DOHH2 (cell line): ENCODE measurements at regions not wholly inside any gene's neighbourhood (a gene's known extent, or its start where the extent isn't known, plus 50 kb on each side); places are given as distances from the start of the nearest gene placed in this dataset.

Experiments
- H3F3A ChIP-seq: fragments of 200-600 bp; sonication (generic), shearing (Covaris generic); 2 replicates; pipeline ENCODE4 v1.6.0; 2016; ENCODE audit warnings: antibody characterized with exemption, mild to moderate bottlenecking; ENCODE audit not compliant: control insufficient read depth, insufficient read depth
- H3K27ac ChIP-seq: fragments of 200-600 bp; sonication (generic); 2 replicates; pipeline ENCODE4 v1.5.1; 2014; ENCODE audit warnings: low read depth, mild to moderate bottlenecking, low read length, moderate library complexity
- H3K27me3 ChIP-seq: fragments of 200-600 bp; sonication (generic); 2 replicates; pipeline ENCODE4 v1.6.1; 2014; ENCODE audit warnings: mild to moderate bottlenecking, low read length, mixed read lengths; ENCODE audit not compliant: control insufficient read depth
- H3K36me3 ChIP-seq: fragments of 200-600 bp; sonication (generic); 2 replicates; pipeline ENCODE4 v1.6.1; 2014; ENCODE audit warnings: mild to moderate bottlenecking, low read length, moderate library complexity, mixed read lengths; ENCODE audit not compliant: control insufficient read depth
- H3K4me1 ChIP-seq: fragments of 200-600 bp; sonication (generic); 2 replicates; pipeline ENCODE4 v1.6.1; 2014; ENCODE audit warnings: mild to moderate bottlenecking, low read length, mixed read lengths; ENCODE audit not compliant: control insufficient read depth
- H3K4me2 ChIP-seq: fragments of 200-600 bp; sonication (generic); 2 replicates; pipeline ENCODE4 v1.6.0; 2014; ENCODE audit warnings: mild to moderate bottlenecking, low read length, moderate library complexity
- H3K4me3 ChIP-seq: fragments of 200-600 bp; sonication (generic); 2 replicates; pipeline ENCODE4 v1.5.1; 2014; ENCODE audit warnings: mild to moderate bottlenecking, low read length, mixed read lengths
- H3K79me2 ChIP-seq: fragments of 200-600 bp; sonication (generic); 2 replicates; pipeline ENCODE4 v1.6.1; 2014; ENCODE audit warnings: mild to moderate bottlenecking, low read length, mixed read lengths; ENCODE audit not compliant: control insufficient read depth
- H3K9me2 ChIP-seq: fragments of 200-600 bp; sonication (generic); replicated peaks from 2 replicates; pipeline ENCODE4 v1.6.1; 2014; ENCODE audit warnings: mild to moderate bottlenecking, low read length, mixed read lengths; ENCODE audit not compliant: control insufficient read depth
- H3K9me3 ChIP-seq: fragments of 200-600 bp; sonication (generic); 2 replicates; pipeline ENCODE4 v1.6.1; 2014; ENCODE audit warnings: antibody characterized with exemption, low read length, mixed read lengths; ENCODE audit not compliant: control insufficient read depth, insufficient read depth
- H4K20me1 ChIP-seq: fragments of 200-600 bp; sonication (generic); 2 replicates; pipeline ENCODE4 v1.6.0; 2014; ENCODE audit warnings: low read depth, mild to moderate bottlenecking, antibody characterized with exemption, low read length, moderate library complexity; ENCODE audit not compliant: control insufficient read depth, insufficient read depth
- CTCF ChIP-seq: fragments of 200-600 bp; sonication (generic); IDR thresholded peaks from one replicate; pipeline ENCODE4 v1.5.1; 2014; ENCODE audit warnings: antibody characterized with exemption, mild to moderate bottlenecking, low read depth, low read length; ENCODE audit not compliant: poor library complexity, severe bottlenecking
- EZH2phosphoT487 ChIP-seq: fragments of 200-600 bp; sonication (generic); IDR thresholded peaks from 2 replicates; pipeline ENCODE4 v1.6.1; 2017; ENCODE audit warnings: borderline replicate concordance, mild to moderate bottlenecking, antibody characterized with exemption, low read length, moderate library complexity, mixed read lengths

GRCh38 chr11:20248871-20249270 is 88.6 kb upstream of the DBX1 start:
- Histone ChIP-seq H4K20me1 (no peaks in the 10 kb centered on the region), H3K27ac (no peak overlapping the region), H3K9me2 (no peaks in the 10 kb centered on the region), H3K27me3 (peaks cover 7% of the 10 kb centered on the region), H3K4me1 (no peaks in the 10 kb centered on the region), H3K4me2 (no peak overlapping the region), H3K79me2 (no peaks in the 10 kb centered on the region), H3K4me3 (no peak overlapping the region), H3K36me3 (no peaks in the 10 kb centered on the region), H3K9me3 (no peaks in the 10 kb centered on the region), H3F3A (no peaks in the 10 kb centered on the region)
- no peak for TF ChIP-seq CTCF
- TF ChIP-seq EZH2phosphoT487 = no peak

- no peaks in the 10 kb centered on the region for H3K9me2 ChIP-seq
- H3K27me3 ChIP-seq = peaks cover 7% of the 10 kb centered on the region
- no peaks in the 10 kb centered on the region for H3K9me3 ChIP-seq
- H3F3A ChIP-seq = no peaks in the 10 kb centered on the region
- H3K4me3 ChIP-seq = no peak overlapping the region
- H4K20me1 ChIP-seq = no peaks in the 10 kb centered on the region
- no peaks in the 10 kb centered on the region for H3K79me2 ChIP-seq
- no peak overlapping the region for H3K4me2 ChIP-seq
- no peaks in the 10 kb centered on the region for H3K4me1 ChIP-seq
- TF ChIP-seq CTCF (no peak), EZH2phosphoT487 (no peak)
- no peak overlapping the region for H3K27ac ChIP-seq
- H3K36me3 ChIP-seq = no peaks in the 10 kb centered on the region
Measured at GRCh38 chr11:20248121-20248772, 88.0 kb upstream of the DBX1 start.

GRCh38 chr11:20247591-20248007 is 87.3 kb upstream of the DBX1 start:
- TF ChIP-seq CTCF (no peak), EZH2phosphoT487 (no peak)
- no peaks in the 10 kb centered on the region for H4K20me1 ChIP-seq
- H3K36me3 ChIP-seq = no peaks in the 10 kb centered on the region
- H3F3A ChIP-seq = no peaks in the 10 kb centered on the region
- H3K4me2 ChIP-seq = no peak overlapping the region
- peaks cover 7% of the 10 kb centered on the region for H3K27me3 ChIP-seq
- no peak overlapping the region for H3K4me3 ChIP-seq
- no peaks in the 10 kb centered on the region for H3K4me1 ChIP-seq
- no peak overlapping the region for H3K27ac ChIP-seq
- no peaks in the 10 kb centered on the region for H3K9me3 ChIP-seq
- H3K79me2 ChIP-seq = no peaks in the 10 kb centered on the region
- no peaks in the 10 kb centered on the region for H3K9me2 ChIP-seq
